ENCODE measurements at regions not wholly inside any gene's neighbourhood (a gene's known extent, or its start where the extent isn't known, plus 50 kb on each side); places are given as distances from the start of the nearest gene placed in this dataset.

DNA sequence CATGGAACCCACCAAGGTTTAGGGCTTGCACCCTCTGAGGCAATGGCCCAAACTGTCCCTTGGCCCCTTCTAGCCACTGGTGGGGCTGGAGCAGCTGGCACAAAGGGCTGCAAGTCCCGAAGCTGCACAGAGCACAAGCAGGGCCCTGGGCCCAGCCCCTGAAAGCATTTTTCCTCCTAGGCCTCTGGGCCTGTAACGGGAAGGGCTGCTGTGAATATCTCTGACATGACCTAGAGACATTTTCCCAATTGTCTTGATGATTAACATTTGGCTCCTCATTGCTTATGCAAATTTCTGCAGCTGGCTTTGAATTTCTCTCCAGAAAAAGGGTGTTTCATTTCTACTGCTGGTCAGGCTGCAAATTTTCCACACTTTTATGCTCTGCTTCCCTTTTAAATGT lies 151.5 kb upstream of the CADPS start:
- TF ChIP-seq, protein P1, sequence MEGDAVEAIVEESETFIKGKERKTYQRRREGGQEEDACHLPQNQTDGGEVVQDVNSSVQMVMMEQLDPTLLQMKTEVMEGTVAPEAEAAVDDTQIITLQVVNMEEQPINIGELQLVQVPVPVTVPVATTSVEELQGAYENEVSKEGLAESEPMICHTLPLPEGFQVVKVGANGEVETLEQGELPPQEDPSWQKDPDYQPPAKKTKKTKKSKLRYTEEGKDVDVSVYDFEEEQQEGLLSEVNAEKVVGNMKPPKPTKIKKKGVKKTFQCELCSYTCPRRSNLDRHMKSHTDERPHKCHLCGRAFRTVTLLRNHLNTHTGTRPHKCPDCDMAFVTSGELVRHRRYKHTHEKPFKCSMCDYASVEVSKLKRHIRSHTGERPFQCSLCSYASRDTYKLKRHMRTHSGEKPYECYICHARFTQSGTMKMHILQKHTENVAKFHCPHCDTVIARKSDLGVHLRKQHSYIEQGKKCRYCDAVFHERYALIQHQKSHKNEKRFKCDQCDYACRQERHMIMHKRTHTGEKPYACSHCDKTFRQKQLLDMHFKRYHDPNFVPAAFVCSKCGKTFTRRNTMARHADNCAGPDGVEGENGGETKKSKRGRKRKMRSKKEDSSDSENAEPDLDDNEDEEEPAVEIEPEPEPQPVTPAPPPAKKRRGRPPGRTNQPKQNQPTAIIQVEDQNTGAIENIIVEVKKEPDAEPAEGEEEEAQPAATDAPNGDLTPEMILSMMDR (IDR thresholded peaks at IDR 0.05): no peak
- TF ChIP-seq SIN3A (IDR thresholded peaks at IDR 0.05; ENCODE audit: borderline replicate concordance, insufficient read depth, low read depth, low read length): no peak
- TF ChIP-seq, protein P2, sequence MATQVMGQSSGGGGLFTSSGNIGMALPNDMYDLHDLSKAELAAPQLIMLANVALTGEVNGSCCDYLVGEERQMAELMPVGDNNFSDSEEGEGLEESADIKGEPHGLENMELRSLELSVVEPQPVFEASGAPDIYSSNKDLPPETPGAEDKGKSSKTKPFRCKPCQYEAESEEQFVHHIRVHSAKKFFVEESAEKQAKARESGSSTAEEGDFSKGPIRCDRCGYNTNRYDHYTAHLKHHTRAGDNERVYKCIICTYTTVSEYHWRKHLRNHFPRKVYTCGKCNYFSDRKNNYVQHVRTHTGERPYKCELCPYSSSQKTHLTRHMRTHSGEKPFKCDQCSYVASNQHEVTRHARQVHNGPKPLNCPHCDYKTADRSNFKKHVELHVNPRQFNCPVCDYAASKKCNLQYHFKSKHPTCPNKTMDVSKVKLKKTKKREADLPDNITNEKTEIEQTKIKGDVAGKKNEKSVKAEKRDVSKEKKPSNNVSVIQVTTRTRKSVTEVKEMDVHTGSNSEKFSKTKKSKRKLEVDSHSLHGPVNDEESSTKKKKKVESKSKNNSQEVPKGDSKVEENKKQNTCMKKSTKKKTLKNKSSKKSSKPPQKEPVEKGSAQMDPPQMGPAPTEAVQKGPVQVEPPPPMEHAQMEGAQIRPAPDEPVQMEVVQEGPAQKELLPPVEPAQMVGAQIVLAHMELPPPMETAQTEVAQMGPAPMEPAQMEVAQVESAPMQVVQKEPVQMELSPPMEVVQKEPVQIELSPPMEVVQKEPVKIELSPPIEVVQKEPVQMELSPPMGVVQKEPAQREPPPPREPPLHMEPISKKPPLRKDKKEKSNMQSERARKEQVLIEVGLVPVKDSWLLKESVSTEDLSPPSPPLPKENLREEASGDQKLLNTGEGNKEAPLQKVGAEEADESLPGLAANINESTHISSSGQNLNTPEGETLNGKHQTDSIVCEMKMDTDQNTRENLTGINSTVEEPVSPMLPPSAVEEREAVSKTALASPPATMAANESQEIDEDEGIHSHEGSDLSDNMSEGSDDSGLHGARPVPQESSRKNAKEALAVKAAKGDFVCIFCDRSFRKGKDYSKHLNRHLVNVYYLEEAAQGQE (IDR thresholded peaks at IDR 0.05; ENCODE audit: insufficient read depth in 1 of 2, low read depth in 2 of 2, low read length in 1 of 2): no peak

Measured in Panc1 (cell line).